ENCODE measurements at regions not wholly inside any gene's neighbourhood (a gene's known extent, or its start where the extent isn't known, plus 50 kb on each side); places are given as distances from the start of the nearest gene placed in this dataset.

DNA sequence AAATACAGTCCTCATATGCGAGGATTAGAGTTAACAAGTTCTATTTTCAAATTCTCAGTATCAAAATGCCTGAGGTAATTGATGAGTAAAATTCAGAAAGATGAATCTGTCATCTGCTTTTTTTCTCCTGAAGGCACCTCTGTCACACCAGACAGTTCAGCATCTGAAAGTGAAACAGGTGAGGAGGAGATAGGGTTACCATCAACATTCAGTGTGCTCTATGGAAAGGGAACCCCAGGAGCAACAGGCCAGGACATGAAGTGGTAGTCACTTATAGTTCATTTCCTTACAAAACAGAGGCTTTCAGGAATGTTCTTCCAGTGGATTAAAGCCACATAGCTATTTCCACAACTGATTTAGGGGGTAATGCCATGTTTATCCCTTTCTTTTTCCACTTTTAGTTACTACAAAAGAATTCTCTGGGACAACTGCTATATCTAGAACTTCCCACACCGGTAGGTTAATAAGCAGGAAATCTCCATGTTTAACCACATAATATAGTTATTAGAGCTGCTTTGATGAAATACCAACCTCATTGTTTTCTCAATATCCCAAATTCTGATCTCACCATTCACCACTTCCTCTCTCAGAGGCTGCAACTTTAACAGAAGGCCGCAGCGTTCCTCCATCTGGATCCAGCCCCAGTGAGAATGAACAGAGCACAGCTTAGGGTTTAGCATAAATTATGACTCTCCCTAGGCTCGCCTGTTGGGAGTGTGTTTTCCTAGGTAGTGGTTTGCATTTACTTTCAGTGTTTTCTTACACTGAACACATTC lies 177.0 kb upstream of the CNTN1 start:
- TF ChIP-seq POLR2A (IDR thresholded peaks at IDR 0.05), result no peak
- TF ChIP-seq, protein P1, sequence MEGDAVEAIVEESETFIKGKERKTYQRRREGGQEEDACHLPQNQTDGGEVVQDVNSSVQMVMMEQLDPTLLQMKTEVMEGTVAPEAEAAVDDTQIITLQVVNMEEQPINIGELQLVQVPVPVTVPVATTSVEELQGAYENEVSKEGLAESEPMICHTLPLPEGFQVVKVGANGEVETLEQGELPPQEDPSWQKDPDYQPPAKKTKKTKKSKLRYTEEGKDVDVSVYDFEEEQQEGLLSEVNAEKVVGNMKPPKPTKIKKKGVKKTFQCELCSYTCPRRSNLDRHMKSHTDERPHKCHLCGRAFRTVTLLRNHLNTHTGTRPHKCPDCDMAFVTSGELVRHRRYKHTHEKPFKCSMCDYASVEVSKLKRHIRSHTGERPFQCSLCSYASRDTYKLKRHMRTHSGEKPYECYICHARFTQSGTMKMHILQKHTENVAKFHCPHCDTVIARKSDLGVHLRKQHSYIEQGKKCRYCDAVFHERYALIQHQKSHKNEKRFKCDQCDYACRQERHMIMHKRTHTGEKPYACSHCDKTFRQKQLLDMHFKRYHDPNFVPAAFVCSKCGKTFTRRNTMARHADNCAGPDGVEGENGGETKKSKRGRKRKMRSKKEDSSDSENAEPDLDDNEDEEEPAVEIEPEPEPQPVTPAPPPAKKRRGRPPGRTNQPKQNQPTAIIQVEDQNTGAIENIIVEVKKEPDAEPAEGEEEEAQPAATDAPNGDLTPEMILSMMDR (IDR thresholded peaks at IDR 0.05), result no peak
